Stimulated activated CD4-positive, alpha-beta T cell treated with anti-CD3 and anti-CD28 coated beads, TNF-alpha, amount 100 ng/mL, for 1 hour (primary cell): ENCODE measurements at regions not wholly inside any gene's neighbourhood (a gene's known extent, or its start where the extent isn't known, plus 50 kb on each side); places are given as distances from the start of the nearest gene placed in this dataset.

ENCODE experiments used
- DNase-seq, 3 donors: peaks; one replicate each; pipeline ENCODE4 v3.0.0-alpha.2; 2020; ENCODE audit warnings: low read depth in 3 of 3, low spot score in 1 of 3

DNA sequence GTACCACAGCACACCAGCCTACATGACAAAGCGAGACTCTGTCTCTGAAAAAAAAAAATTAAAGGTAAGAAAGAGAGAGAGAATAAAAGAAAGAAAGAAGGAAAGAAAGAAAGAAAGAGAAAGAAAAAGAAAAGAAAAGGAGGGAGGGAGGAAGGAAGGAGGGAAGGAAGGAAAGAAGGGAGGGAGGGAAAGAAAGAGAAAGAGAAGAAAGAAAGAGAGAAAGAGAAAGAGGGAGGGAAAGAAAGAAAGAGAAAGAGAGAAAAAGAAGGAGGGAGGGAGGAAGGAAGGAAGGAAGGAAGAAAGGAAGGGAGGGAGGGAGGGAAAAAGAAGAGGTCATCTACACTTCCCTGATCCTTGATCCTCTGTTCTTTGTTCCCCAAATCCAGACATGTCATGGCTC is 104.8 kb upstream of the GJB5 start:
- no peak for DNase-seq

DNA sequence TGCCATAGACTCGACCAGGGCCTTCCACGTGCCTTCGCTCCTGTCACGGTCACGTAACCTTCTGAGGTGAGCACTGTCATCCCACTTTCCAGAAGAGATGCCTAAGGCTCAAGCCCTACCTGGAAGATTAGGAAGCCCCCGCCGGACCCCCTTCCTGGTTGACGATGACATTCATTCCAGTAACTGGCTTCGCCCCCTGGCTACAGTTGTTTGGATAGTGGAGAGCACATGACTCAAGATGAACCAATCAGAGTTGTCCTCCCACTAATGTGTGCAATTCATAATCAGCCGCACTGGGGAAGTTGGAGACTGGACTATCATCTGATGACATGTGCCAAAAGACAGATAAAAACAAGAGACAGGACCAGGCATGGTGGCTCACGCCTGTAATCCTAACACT is 104.0 kb upstream of the GJB5 start:
- no peak for DNase-seq

DNA sequence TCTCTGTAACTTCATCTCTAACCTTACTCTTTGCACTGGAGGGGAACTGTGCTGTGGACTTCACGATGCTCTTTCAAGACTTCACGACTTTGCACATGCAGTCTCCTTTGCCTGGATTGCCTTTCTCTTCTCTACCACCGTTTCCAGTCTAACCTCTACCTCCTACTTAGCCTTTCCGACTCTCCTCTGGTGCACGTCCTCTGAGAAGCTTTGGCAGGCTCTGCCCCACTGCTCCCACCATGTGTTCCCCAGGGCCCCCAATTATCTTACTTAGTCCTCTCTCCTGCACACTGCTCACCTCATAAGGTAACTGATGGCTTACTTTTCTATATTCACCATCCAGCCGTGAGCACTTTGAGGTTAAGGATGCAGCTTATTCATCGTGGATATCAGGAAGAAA is 101.7 kb upstream of the GJB5 start:
- DNase-seq: no peak

DNA sequence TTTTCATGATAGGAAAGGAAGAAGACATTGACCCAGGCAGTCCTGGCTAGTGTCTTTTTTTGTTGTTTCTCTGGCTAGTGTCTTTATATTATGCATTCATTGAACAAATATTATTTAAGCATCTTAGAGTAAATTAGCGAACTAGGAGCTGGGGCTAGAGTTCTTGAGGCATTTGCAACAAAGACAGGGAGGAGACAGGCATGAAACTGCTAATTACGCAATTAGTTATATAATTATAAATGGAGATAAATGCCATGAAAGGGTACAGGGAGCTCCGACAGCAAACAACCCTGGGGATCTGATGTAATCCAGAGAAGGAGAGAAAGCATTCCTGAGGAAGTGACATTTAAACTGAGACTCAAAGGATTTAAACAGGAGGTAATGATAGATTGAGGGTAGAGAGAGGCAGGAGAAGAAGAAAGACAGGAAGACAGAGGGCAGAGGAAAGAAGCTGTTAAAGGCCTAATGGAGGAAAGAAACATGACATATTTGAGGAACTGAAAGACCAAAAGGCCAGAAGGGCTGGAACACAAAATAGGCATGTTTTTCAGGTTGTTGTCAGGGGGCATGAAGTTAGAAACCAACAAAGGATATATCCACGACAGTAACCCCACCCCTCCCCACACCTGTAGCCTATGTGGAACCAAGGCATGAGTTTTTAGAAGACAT is 99.5 kb upstream of the GJB5 start:
- DNase-seq: no peak

DNA sequence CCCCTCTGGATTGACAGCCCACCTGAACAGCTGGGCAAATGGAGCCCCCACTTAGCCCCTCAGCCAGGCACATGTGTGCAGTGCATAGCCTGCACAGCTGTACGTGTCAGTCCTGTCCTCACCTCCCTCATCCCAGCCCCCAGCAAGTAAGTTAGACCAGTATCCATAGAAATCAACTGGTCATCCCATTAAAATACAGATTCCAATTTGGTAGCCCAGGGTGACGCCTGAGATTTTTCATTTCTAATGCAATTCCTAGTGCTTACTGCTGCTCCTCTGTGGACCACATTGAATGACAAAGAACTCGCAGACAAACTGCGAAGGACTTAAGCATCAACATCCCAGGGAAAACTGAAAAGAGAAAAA is 99.0 kb upstream of the GJB5 start:
- DNase-seq: no peak

DNA sequence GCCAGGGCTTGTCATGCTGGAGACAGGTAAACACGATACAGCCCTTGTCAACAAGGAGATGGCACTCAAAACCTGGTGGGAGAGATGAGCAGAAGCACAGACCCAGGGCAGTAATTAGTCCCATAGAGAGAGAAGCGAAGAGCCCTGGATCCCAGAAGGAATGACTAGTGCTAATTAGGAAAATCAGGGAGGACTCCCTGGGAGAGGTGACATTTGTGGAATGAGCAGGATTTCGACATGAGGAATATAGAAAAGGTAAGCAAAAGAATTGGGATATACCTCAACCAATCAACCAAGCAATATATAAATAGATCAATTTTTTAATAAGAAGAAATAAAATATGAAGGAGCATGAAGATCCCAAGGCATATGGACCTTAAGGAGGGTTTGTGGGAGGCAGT is 98.5 kb upstream of the GJB5 start:
- no peak for DNase-seq

DNA sequence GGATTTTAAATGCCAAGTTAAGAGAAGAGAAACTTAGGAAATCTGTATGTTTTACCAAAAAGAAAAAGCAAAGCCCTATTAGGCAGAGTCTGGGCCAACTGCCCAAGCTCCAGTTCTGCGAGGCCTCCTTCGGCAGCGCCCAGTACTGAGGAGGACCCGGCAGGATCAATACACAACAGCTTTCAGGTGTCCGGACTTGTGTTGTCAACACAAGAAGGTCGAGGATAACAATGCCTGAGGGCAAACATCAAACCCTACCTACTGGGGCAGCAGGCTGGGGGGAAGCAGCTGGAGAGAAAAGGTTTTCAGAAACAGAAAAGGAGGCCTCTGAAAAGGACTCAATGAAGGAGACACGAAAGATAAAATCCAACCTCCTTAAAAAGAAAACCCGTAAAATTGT is 98.1 kb upstream of the GJB5 start:
- DNase-seq: no peak

DNA sequence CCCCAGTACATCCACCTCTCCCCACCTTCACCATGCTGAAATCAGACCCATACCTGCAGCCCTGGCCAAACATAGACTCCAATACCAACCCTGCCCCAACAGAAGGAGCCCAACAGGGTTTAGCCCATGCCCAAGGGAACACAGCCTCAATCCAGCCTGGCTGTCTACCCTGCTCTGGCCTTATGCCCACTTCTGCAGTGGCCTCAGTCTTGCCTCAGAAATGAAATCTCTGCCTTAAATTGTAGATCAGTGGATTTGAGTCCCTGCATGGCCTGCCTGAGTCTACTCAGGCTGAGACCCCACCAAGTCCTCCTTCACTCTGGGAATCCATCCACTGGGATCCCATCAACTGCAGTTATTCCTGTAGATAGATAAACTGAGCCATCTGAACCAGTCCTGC is 97.6 kb upstream of the GJB5 start:
- no peak for DNase-seq

DNA sequence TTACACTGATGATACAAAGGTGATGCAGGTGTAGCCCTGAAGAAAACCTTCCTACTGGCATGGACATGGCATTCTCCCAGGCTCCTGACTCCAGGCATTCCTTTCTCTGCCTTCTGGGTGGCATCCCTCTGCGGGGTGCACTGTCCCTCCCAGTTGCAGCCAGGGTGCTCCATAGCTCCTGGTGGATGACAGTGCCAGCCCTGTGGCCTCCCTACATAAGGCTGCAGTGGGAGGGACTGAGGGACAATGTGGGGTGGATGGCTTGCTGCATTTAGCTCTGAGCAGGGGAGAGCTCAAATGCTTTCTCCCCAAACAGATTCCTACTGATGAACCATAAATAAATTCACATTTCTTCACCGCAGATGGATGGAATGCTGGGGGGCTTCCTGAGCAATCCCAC is 97.0 kb upstream of the GJB5 start:
- no peak for DNase-seq

DNA sequence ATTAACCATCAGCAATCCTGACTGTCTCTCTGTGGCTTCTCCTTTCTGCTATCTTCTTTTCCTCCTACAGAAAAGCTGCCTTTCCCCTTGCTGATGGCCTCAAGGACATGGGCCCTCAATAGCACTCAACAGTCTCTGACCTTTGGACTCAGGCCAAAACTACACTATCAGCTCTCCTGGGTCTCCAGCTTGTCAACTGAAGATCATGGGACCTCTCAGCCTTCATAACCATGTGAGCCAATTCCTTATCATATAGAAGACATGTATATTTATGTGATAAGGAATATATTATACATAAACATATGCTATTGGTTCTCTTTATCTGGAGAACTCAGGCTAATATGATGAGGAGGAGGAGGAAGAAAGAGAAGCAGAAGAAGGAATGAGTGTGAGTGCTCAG is 91.8 kb upstream of the GJB5 start:
- DNase-seq: no peak

DNA sequence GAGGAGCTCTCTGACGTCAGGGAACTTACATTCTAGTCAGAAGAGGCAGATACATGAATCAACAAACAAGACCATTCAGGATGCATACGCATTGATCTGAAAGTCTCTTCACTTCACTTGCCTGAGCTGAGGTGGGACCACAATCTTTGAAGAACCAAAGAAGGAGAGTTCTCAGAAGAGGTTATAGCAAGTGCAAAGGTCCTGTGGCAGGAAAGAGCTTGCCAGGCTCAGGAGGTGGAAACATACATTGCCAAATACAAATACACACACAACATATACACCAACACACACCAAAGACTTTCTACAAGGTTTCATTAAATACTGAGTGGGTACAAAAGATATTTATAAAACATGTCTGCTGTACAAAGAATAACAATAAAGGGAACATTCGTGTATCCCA is 86.8 kb upstream of the GJB5 start:
- DNase-seq: no peak

DNA sequence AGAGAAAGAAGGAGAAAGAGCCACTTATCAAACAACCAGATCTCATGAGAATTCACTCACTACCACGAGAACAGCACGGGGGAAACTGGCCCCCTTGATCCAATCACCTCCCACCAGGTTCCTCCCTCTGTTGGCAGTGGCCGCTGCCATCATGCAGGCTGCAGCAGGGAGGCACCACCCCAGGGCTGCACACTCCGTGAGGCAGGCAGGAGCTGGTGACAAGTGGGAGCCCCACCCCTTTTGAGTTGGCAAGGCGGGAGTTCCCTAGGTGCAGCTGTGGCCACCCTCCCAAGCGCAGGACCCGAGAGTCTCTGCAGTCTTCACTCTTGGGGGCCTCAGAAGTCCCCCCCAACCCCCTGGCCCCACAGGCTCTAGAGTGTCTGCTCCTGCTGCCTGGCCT is 83.9 kb upstream of the GJB5 start:
- DNase-seq: no peak

DNA sequence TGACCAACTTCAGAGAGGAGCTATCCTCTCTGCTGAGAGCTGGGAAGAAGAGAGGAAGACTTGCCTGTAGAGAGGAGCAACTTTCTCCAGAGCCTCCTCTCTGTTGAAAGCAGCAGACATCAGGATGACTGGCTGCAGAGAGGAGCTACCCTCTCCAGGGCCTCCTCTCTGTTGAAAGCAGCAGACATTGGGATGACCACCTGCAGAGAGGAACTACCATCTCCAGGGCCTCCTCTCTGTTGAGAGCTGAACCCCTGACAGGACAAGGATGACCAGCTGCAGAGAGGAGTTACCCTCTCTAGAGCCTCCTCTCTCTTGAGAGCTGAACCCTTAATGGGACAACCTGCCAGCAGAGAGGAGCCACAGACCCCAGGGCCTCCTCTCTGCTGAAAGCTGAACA is 83.0 kb upstream of the GJB5 start:
- DNase-seq: no peak

DNA sequence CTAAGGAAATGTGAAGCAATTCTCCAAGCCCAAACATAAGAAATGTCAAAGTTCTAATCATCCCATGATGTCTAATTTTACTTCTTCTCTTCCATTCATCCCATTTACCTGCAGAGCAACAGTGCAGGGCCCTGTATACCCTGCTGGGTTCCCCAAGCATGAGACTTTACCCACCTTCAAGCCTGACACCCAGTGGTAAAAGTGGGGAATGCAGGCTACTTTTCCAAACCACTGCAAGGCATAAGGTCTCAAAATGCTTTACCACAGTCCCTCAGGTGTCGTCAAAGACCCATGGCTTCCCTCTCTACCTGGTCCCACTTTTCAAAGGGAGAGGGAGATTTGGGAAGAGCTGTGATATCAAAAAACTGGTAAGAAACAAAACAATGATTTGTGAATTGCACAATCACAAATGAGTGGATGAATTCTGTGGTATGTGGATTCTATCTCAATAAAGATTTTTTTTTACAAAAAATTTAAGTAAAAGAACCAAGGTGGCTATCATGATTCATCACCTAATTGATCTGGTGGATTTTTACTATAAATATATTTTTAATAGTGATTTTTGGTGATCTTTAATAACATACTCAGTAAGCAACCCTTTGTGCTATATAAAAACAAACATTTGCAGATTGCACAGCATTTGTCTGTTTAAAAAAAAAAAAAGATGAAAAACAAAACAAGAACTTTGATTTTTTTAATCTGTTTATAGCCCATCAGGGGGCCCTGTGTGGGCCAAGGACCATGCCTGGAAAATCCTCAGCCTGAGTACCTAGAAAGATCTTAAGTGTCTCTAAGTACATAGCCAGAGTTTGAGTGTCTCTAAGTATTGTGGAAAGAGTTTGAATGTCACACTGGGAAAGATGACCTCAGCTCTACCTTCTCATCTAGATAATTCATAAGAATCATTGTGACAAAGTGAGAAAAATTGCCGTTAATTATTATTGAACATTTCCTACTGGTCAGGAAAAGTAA is 73.1 kb upstream of the GJB5 start:
- DNase-seq: peak in 2 of 3 donors; percentile 1 to 21

DNA sequence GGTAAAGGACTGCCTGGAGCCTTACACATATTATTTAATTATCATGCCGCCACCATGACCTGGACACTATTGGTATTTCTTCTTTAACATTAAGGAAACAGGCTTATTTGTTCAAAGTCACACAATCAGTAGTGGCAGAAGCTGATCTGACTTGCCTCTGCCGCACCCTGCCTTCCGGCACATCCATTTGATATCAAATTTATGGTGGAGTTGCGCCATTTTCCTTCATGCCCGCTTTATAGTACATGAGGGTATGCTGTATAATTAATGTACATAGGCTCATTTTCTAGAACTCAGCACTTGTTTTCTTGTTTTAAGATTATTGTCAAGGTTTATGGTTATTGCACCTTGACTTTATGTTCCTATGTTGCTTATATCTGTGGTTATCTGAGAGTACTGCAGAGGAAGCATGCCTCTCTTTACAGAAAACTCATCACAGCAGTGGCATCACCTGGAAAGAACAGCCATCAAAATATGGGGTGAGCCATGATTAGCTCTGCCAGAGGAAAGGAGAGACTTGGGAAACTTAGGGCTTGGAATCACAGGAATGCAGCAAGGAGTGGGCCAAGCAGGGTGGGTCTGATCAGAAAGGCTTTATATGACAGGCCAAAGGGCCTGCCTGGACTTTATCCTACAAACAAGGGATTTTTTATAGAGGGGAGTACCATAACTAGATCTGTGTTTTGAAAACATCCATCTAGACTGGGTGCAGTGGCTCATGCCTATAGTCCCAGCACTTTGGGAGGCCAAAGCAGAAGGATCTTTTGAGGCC is 72.2 kb upstream of the GJB5 start:
- DNase-seq: no peak

DNA sequence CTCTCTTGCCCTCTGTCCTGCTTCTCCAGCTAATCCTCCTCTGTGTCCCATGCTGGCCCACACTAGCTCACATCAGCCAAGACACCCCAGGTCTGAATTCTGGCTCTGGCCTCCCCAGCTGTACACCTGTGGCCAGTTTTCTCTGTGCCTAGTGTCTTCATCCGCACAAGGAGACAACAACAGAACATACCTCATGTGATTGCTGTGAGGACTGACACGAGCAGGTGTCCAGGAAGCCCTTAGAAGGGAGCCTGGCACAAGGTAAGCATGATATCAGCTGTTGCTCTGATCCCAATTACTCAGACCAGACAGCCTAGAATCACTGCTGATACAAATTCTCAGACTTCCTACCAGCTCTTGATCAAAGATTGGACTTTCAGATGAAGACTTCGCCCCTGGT is 71.2 kb upstream of the GJB5 start:
- no peak for DNase-seq

DNA sequence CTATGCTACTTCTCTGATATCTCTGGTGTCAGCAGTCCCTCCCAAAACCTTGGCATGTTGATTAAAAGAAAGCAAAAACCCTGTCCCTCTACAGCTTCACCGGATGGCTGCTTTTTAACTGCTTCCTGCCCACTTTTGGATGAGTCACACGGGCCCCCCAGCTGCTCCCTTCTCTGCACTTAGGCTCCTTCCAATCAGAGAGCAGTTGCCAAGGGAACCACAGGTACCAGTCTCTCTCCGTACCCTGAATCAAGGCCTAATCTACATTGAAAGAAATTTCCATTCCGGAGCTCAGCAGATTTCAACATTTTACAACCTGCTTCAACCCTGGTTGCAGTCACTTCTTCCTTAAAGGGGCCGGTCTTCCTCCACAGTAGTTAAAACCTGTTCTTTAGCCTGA is 70.6 kb upstream of the GJB5 start:
- no peak for DNase-seq

DNA sequence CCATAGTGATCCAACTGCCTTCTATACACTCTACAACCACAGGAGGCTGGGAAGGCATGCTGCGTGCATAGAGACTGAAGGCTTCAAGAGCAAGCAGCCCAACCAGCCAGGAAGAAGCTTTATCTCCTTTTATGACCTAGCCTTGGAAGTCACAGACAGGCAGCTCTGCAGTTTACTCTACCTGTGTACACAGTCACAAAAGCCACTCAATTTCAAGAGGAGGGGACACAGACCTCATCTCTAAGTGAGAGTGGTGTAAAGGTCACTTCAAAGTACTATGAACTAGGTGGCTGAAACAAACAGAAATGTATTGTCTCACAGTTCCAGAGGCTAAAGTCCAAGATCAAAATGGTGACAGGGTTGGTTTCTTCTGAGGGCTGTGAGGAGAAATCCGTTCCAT is 69.6 kb upstream of the GJB5 start:
- DNase-seq: no peak

DNA sequence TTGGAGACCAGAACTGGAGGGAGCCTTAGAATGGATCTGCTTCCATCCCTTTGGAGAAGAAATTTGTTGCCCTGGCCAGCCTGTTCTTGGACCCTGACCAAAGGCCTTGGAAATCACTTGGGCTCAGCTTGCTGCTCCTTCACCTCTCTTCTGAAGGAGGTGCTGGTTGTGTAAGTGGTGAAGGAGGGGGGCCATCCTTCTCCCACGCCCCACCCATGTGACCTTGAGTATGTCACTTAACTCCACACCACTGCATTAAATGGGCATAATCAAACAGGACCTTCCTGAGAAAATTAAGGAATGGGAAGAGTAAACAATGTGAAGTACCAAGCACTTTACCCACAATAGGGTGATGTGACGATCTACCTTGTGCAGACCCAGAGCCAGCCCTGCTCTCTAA is 68.3 kb upstream of the GJB5 start:
- DNase-seq: no peak

DNA sequence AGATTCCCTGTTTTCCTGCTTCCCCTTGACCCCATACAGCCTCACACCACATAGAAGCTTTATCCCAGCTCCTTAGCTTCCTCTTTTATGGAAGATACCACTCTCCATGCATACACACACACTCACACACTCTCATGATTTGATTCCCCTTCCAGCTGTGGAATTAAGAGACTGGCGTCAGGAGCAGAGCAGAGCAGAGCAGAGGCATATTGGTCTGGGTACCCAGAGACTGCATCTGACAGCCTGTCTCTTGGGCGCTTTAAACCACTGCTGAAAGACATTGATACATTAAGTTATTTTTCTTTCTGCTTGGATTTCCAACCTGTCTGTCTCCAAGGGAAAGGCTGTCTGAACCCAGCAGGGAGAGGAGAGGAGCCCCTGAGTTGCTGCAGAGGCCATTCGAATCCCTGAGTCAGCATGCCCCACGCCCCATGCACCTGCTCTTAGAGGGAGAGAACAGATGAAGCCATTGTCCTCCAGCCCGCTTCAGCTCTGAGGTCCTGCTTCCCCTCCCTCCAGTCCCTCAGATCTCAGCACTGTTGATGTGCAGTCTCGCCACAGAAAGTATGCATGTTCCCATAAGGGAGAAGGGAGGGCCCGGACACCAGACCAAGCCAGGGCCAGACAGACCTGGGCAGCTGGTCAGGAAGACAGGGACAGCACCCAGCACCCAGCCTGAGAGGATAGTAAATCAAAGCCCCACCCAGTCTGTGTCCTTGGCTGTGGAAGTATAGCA is 66.7 kb upstream of the GJB5 start:
- no peak for DNase-seq

DNA sequence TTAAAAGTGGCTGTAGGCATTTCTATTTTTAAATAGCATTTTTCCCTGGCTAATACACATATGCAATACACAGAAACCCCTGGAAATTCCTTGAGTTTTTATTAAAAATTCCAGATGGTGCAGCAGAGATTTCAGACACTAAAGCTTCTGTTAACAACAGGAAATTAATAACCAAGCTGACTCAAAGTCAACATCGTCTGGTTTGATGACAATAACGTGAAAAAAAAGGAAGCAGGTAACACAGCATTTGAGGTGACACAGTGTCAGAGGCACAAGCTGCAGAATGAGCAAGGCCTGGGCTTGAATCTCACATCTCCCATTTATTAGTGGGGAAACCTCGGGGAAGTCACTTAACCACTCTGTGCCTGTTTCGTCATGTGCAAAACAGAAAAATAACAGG is 64.6 kb upstream of the GJB5 start:
- DNase-seq: no peak
